22Rv1 (cell line): ENCODE measurements at regions not wholly inside any gene's neighbourhood (a gene's known extent, or its start where the extent isn't known, plus 50 kb on each side); places are given as distances from the start of the nearest gene placed in this dataset.

Source experiments
- ZFX ChIP-seq: fragments of 450-650 bp; IDR thresholded peaks from 2 replicates; pipeline ENCODE4 v1.6.1; 2017; ENCODE audit warnings: antibody characterized with exemption, borderline replicate concordance
- TF ChIP-seq, protein P1 (sequence below): fragments of 450-650 bp; IDR thresholded peaks from 2 replicates; pipeline ENCODE4 v1.5.1; 2017; ENCODE audit warnings: mild to moderate bottlenecking

DNA sequence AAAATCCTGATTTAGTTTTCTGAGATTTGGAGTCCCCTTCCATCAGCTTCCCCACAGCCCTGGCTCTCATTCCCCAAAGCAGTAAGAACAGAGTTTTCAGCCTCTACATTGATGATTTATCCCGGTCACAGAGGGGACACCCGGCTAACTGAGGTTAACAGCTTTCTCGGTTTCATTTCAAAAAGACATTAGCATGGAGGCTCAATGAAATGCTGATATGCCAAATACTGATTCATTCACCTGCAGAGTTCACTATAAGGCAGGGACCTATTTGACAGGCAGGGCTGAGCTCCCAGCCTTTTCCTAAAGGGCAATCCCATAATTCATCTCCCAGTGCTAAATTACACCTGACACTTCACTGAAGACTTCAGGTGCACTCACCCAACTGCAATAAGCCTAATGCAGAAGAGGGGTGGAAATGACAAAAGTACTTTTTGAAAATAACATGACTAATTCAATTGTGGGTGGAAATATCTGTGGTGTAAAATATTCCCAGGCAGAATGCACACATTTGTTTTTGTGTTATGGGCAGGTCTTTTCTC is 99.8 kb upstream of the PMFBP1 start:
- TF ChIP-seq, protein P1, sequence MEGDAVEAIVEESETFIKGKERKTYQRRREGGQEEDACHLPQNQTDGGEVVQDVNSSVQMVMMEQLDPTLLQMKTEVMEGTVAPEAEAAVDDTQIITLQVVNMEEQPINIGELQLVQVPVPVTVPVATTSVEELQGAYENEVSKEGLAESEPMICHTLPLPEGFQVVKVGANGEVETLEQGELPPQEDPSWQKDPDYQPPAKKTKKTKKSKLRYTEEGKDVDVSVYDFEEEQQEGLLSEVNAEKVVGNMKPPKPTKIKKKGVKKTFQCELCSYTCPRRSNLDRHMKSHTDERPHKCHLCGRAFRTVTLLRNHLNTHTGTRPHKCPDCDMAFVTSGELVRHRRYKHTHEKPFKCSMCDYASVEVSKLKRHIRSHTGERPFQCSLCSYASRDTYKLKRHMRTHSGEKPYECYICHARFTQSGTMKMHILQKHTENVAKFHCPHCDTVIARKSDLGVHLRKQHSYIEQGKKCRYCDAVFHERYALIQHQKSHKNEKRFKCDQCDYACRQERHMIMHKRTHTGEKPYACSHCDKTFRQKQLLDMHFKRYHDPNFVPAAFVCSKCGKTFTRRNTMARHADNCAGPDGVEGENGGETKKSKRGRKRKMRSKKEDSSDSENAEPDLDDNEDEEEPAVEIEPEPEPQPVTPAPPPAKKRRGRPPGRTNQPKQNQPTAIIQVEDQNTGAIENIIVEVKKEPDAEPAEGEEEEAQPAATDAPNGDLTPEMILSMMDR = no peak
- TF ChIP-seq ZFX = no peak
